IMR-90 (cell line): ENCODE measurements at regions not wholly inside any gene's neighbourhood (a gene's known extent, or its start where the extent isn't known, plus 50 kb on each side); places are given as distances from the start of the nearest gene placed in this dataset.

Experiments used
- ATAC-seq: fragments of 200-7000 bp; cut with Tn5 transposase; 2 replicates; pipeline ENCODE4 v1.9.1; 2020; ENCODE audit warnings: low read depth, mild to moderate bottlenecking, moderate library complexity
- BruUV-seq: library from RNA; stranded (reverse); fragments of 400-500 nt; replicated peaks from 2 replicates; lab custom pipeline; 2021; lab: Mats Ljungman, UMichigan
- CTCF ChIA-PET: fragments of 300-600 bp; formaldehyde crosslinking; extraction: SDS; loops from one replicate; lab custom pipeline; 2021; ENCODE audit warnings: antibody characterized with exemption; lab: Yijun Ruan, JAX
- POLR2A ChIA-PET: fragments of 300-600 bp; sonication (Branson Sonifier 250); formaldehyde crosslinking; loops from one replicate; lab custom pipeline; 2022; ENCODE audit warnings: antibody characterized with exemption; ENCODE audit not compliant: unreplicated experiment; lab: Charles Lee
- DNase-seq: peaks from one replicate; pipeline ENCODE4 v3.0.0; 2013
- H2AFZ ChIP-seq: replicated peaks from 2 replicates; pipeline ENCODE3; 2013; ENCODE audit warnings: low read length, mild to moderate bottlenecking; ENCODE audit not compliant: poor library complexity
- H2AK5ac ChIP-seq: 2 replicates; pipeline ENCODE4 v1.6.1; 2013; ENCODE audit warnings: low read depth, low read length, inconsistent platforms
- H2AK9ac ChIP-seq: replicated peaks from 2 replicates; pipeline ENCODE3; 2013; ENCODE audit warnings: mild to moderate bottlenecking, low read depth, low read length, moderate library complexity; ENCODE audit not compliant: poor library complexity
- H2BK120ac ChIP-seq: 2 replicates; pipeline ENCODE4 v1.6.1; 2013; ENCODE audit warnings: low read depth, low read length, inconsistent platforms
- H2BK15ac ChIP-seq: 3 replicates; pipeline ENCODE4 v1.6.1; 2013; ENCODE audit warnings: low read depth, low read length, inconsistent platforms
- H2BK20ac ChIP-seq: 2 replicates; pipeline ENCODE4 v1.6.1; 2013; ENCODE audit warnings: low read depth, mild to moderate bottlenecking, inconsistent platforms, low read length, moderate library complexity
- H2BK5ac ChIP-seq: 2 replicates; pipeline ENCODE4 v1.6.1; 2013; ENCODE audit warnings: mild to moderate bottlenecking, low read depth, low read length, inconsistent platforms; ENCODE audit not compliant: poor library complexity, severe bottlenecking
- H3K14ac ChIP-seq: replicated peaks from 2 replicates; pipeline ENCODE4 v1.6.1; 2013; ENCODE audit warnings: low read depth, low read length, inconsistent platforms
- H3K18ac ChIP-seq: 2 replicates; pipeline ENCODE4 v1.6.1; 2013; ENCODE audit warnings: low read depth, low read length, control low read depth
- H3K23ac ChIP-seq: 2 replicates; pipeline ENCODE4 v1.6.1; 2013; ENCODE audit warnings: low read depth, low read length, inconsistent platforms
- H3K27ac ChIP-seq: 2 replicates; pipeline ENCODE4 v1.5.1; 2013; ENCODE audit warnings: mild to moderate bottlenecking, control low read depth, low read length; ENCODE audit not compliant: insufficient read depth
- H3K27me3 ChIP-seq: 2 replicates; pipeline ENCODE4 v1.6.1; 2013; ENCODE audit warnings: low read length; ENCODE audit not compliant: control insufficient read depth, insufficient read depth
- H3K36me3 ChIP-seq: 2 replicates; pipeline ENCODE4 v1.6.1; 2013; ENCODE audit warnings: low read length, mixed read lengths; ENCODE audit not compliant: control insufficient read depth, insufficient read depth
- H3K4ac ChIP-seq: 2 replicates; pipeline ENCODE4 v1.6.1; 2013; ENCODE audit warnings: low read depth, low read length, inconsistent platforms
- H3K4me1 ChIP-seq: 2 replicates; pipeline ENCODE4 v1.6.1; 2013; ENCODE audit warnings: low read length, mixed read lengths; ENCODE audit not compliant: control insufficient read depth, insufficient read depth
- H3K4me2 ChIP-seq: 2 replicates; pipeline ENCODE4 v1.6.1; 2013; ENCODE audit warnings: low read depth, mild to moderate bottlenecking, control low read depth, low read length, moderate library complexity
- H3K4me3 ChIP-seq: 2 replicates; pipeline ENCODE4 v1.5.1; 2013; ENCODE audit warnings: low read depth, mild to moderate bottlenecking, control low read depth, low read length, moderate library complexity; ENCODE audit not compliant: insufficient read depth
- H3K56ac ChIP-seq: 2 replicates; pipeline ENCODE4 v1.6.1; 2013; ENCODE audit warnings: low read length, inconsistent platforms; ENCODE audit not compliant: insufficient read depth; ENCODE audit errors: extremely low read depth
- H3K79me1 ChIP-seq, 2 experiments: 2 replicates each; pipeline ENCODE4 v1.6.1; 2013; ENCODE audit warnings: low read length in 2 of 2, inconsistent platforms in 1 of 2, low read depth in 1 of 2
- H3K9ac ChIP-seq: 2 replicates; pipeline ENCODE4 v1.6.1; 2013; ENCODE audit warnings: low read depth, low read length, control low read depth
- H3K9me1 ChIP-seq: 2 replicates; pipeline ENCODE4 v1.6.1; 2013; ENCODE audit warnings: low read length, inconsistent platforms; ENCODE audit not compliant: insufficient read depth
- H3K9me3 ChIP-seq: 2 replicates; pipeline ENCODE4 v1.6.1; 2013; ENCODE audit warnings: low read length; ENCODE audit not compliant: control insufficient read depth, insufficient read depth
- H4K20me1 ChIP-seq: 2 replicates; pipeline ENCODE4 v1.6.1; 2013; ENCODE audit warnings: low read length, inconsistent platforms; ENCODE audit not compliant: insufficient read depth
- H4K5ac ChIP-seq: 2 replicates; pipeline ENCODE4 v1.6.1; 2013; ENCODE audit warnings: mild to moderate bottlenecking, low read depth, low read length, control low read depth
- H4K8ac ChIP-seq, 2 experiments: 2 replicates each; pipeline ENCODE4 v1.6.1; 2013; ENCODE audit warnings: low read depth in 2 of 2, low read length in 2 of 2, control low read depth in 1 of 2, inconsistent platforms in 1 of 2
- H4K91ac ChIP-seq: 2 replicates; pipeline ENCODE4 v1.6.1; 2013; ENCODE audit warnings: low read depth, low read length, inconsistent platforms; ENCODE audit not compliant: insufficient read depth
- WGBS, 2 experiments: methylation state at CpG; one replicate each; pipeline versions ENCODE4 v1.1.5 to v1.1.7; 2013; ENCODE audit warnings: missing lambda C conversion rate in 2 of 2; ENCODE audit not compliant: insufficient read length in 1 of 2; ENCODE audit errors: extremely low coverage in 2 of 2; 5-methylcytosine and 5-hydroxymethylcytosine counted together
- dilution Hi-C: fragments of 300-500 bp; cut with HindIII; formaldehyde crosslinking; loops from one replicate; pipeline ENCODE4 v1.14.3; 2018; ENCODE audit warnings: low sequenced_read_pairs; ENCODE audit not compliant: unreplicated experiment
- in situ Hi-C: fragments of 300-500 bp; cut with MboI; formaldehyde crosslinking; loops from 3 replicates; pipeline ENCODE4 v1.14.3; 2019; ENCODE audit warnings: low sequenced_read_pairs, inconsistent platforms, mixed read lengths
- intact Hi-C: fragments of 100-400 bp; cut with micrococcal nuclease; formaldehyde crosslinking; loops from 2 replicates; pipeline ENCODE4 v1.10.0; 2022
- TF ChIP-seq, protein P1 (sequence below): fragments of 150-350 bp; IDR thresholded peaks from 2 replicates; pipeline ENCODE4 v1.6.1; 2016; ENCODE audit warnings: low read depth, mild to moderate bottlenecking, low read length, moderate library complexity, borderline replicate concordance

DNA sequence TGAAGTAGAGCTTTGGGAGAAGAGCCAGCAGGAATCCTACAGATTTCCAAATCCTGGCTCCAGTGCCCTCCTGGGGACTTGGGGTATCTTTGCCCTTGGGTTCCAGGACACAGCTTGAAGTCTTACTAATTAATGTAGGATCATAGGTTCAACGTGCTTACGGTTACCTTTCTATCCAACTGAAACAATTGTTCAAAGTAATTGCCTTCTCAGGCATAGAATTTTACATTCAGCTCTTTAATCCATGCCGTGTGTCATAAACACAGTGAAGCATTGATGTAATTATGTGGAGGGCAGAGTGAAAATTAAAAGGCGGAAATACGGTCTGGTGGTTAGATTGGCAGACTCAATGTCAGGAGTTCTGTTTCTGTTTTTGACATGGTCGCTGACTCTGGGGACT lies 170.4 kb downstream of the COG6 start:
- Histone ChIP-seq H3K36me3 (no peaks in the 10 kb centered on the region), H3K4ac (no peak overlapping the region), H3K9me1 (no peaks in the 10 kb centered on the region), H4K91ac (no peak overlapping the region), H3K4me1 (no peaks in the 10 kb centered on the region), H2AK5ac (no peak overlapping the region), H3K23ac (no peak overlapping the region), H2BK5ac (no peak overlapping the region), H2BK15ac (no peak overlapping the region), H2AFZ (no peak overlapping the region), H3K79me1 (no peaks in the 10 kb centered on the region), H3K27ac (no peak overlapping the region), H3K56ac (no peak overlapping the region), H3K14ac (no peak overlapping the region), H3K27me3 (no peaks in the 10 kb centered on the region; the same call in 1 of the 2 replicates), H3K9ac (no peak overlapping the region), H4K20me1 (no peaks in the 10 kb centered on the region), H3K4me2 (no peak overlapping the region), H3K9me3 (no peaks in the 10 kb centered on the region), H2AK9ac (no peak overlapping the region), H2BK120ac (no peak overlapping the region), H3K4me3 (no peak overlapping the region), H3K18ac (no peak overlapping the region), H4K5ac (no peak overlapping the region), H4K8ac (no peak overlapping the region), H2BK20ac (no peak overlapping the region)
- no TSS peak for BruUV-seq
- DNase-seq = no peak
- intact Hi-C loops (no loop called here), dilution Hi-C loops (no loop called here), in situ Hi-C loops (no loop called here)
- no peak for ATAC-seq
- ChIA-PET CTCF (no interaction called here), POLR2A (no interaction called here)
- 100% methylated on average over 2 of the region's 6 CpGs; no CpG with 5 or more reads in 1 of the 2 experiments for WGBS, 2 experiments
- TF ChIP-seq, protein P1, sequence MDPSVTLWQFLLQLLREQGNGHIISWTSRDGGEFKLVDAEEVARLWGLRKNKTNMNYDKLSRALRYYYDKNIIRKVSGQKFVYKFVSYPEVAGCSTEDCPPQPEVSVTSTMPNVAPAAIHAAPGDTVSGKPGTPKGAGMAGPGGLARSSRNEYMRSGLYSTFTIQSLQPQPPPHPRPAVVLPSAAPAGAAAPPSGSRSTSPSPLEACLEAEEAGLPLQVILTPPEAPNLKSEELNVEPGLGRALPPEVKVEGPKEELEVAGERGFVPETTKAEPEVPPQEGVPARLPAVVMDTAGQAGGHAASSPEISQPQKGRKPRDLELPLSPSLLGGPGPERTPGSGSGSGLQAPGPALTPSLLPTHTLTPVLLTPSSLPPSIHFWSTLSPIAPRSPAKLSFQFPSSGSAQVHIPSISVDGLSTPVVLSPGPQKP = no peak
